Naive B cell (primary cell): ENCODE measurements at regions not wholly inside any gene's neighbourhood (a gene's known extent, or its start where the extent isn't known, plus 50 kb on each side); places are given as distances from the start of the nearest gene placed in this dataset.

Experiments
- ATAC-seq, 2 donors: fragments of 150-1000 bp; cut with Tn5 transposase; 2 replicates each; pipeline ENCODE4 v1.10.0; 2021; ENCODE audit warnings: low read depth in 2 of 2, mild to moderate bottlenecking in 2 of 2, moderate library complexity in 2 of 2
- DNase-seq: peaks from one replicate; pipeline ENCODE4 v3.0.0; 2022
- H3K27ac Mint-ChIP-seq, 6 donors: one replicate each; pipeline ENCODE4 v1.8.0; 2020 to 2022; ENCODE audit warnings: mild to moderate bottlenecking in 6 of 6, mixed read lengths in 6 of 6, moderate library complexity in 5 of 6, inconsistent platforms in 2 of 6
- H3K27me3 Mint-ChIP-seq, 3 donors: one replicate each; pipeline ENCODE4 v1.8.0; 2021 to 2022; ENCODE audit warnings: mixed read lengths in 3 of 3, mild to moderate bottlenecking in 1 of 3
- H3K36me3 Mint-ChIP-seq, 2 donors: one replicate each; pipeline ENCODE4 v1.8.0; 2020 to 2022; ENCODE audit warnings: mixed read lengths in 2 of 2, inconsistent platforms in 1 of 2, mild to moderate bottlenecking in 1 of 2
- H3K4me1 Mint-ChIP-seq, 3 donors: one replicate each; pipeline ENCODE4 v1.8.0; 2020 to 2022; ENCODE audit warnings: mixed read lengths in 3 of 3, inconsistent platforms in 1 of 3, mild to moderate bottlenecking in 1 of 3, moderate library complexity in 1 of 3
- H3K4me3 Mint-ChIP-seq, 8 donors: one replicate each; pipeline ENCODE4 v1.8.0; 2020 to 2022; ENCODE audit warnings: mild to moderate bottlenecking in 8 of 8, mixed read lengths in 8 of 8, moderate library complexity in 8 of 8, inconsistent platforms in 2 of 8
- H3K9me3 Mint-ChIP-seq, 7 donors: one replicate each; pipeline ENCODE4 v1.8.0; 2020 to 2022; ENCODE audit warnings: mixed read lengths in 7 of 7, mild to moderate bottlenecking in 5 of 7, inconsistent platforms in 2 of 7, moderate library complexity in 1 of 7

- DNase-seq (no peak), ATAC-seq (no peak)
- Mint-ChIP-seq H3K27ac (no peak overlapping the region), H3K9me3 (peaks cover 0 to 4% (median 0%) of the 10 kb centered on the region in 7 donors), H3K4me1 (no peaks in the 10 kb centered on the region), H3K36me3 (no peaks in the 10 kb centered on the region), H3K4me3 (no peak overlapping the region), H3K27me3 (no peaks in the 10 kb centered on the region)
Observed at GRCh38 chr18:69230204-69230603, 170.5 kb upstream of the DOK6 start.

- ATAC-seq (no peak), DNase-seq (no peak)
- Mint-ChIP-seq H3K4me1 (no peaks in the 10 kb centered on the region), H3K27me3 (no peaks in the 10 kb centered on the region), H3K4me3 (no peak overlapping the region), H3K36me3 (no peaks in the 10 kb centered on the region), H3K27ac (no peak overlapping the region), H3K9me3 (peaks cover 0 to 1% (median 0%) of the 10 kb centered on the region in 7 donors)
Observed at GRCh38 chr18:69233465-69234054, 167.1 kb upstream of the DOK6 start.

DNA sequence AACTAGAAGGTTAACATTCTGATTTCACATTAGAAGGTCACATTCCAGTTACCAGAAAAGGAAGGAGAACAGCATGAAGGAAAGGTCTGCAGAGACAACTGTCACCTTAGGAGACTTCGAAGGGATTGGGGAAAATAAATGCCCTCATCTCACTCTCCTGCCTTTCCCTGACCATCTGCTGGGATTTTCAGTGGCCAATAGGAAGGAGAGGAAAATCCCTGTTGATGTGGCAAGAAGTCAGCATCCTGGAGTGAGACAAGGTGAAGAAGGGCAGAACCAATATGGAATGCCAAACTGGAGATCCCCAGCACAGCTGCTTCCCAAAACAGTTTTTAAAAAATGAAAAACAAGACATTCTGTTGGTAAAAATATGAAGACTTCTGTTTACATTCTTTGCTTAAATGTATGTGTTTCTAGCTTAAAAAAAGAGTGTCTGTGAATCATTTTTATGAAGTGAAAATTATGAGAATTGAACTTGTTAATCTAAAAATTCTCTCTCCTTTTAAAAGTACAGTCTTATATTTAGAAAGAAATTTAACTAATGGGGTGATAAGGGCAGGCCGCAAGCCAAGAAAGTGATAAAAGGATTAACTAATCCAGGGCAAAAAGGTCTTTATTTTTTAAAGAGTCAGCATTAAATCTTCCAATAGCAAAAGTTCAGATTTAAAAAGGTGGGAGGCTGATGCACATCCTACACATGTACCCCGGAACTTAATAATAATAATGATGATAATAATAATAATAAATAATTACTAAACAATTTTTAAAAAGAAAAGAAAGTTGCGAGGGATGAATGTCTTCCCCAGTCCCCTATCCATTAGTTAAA, 160.6 kb upstream of the DOK6 start:
- peaks cover 0 to 3% (median 0%) of the 10 kb centered on the region in 7 donors for H3K9me3 Mint-ChIP-seq
- DNase-seq (no peak), ATAC-seq (no peak)
- no peak overlapping the region for H3K27ac Mint-ChIP-seq
- no peak overlapping the region for H3K4me3 Mint-ChIP-seq
- H3K27me3 Mint-ChIP-seq, result no peaks in the 10 kb centered on the region
- no peaks in the 10 kb centered on the region for H3K4me1 Mint-ChIP-seq
- H3K36me3 Mint-ChIP-seq, result no peaks in the 10 kb centered on the region

- H3K9me3 Mint-ChIP-seq, result peaks cover 0 to 7% (median 0%) of the 10 kb centered on the region in 7 donors
- DNase-seq (no peak), ATAC-seq (no peak)
- no peak overlapping the region for H3K27ac Mint-ChIP-seq
- H3K27me3 Mint-ChIP-seq, result no peaks in the 10 kb centered on the region
- no peaks in the 10 kb centered on the region for H3K4me1 Mint-ChIP-seq
- no peaks in the 10 kb centered on the region for H3K36me3 Mint-ChIP-seq
- H3K4me3 Mint-ChIP-seq, result no peak overlapping the region
Observed at GRCh38 chr18:69246027-69246426, 154.7 kb upstream of the DOK6 start.

DNA sequence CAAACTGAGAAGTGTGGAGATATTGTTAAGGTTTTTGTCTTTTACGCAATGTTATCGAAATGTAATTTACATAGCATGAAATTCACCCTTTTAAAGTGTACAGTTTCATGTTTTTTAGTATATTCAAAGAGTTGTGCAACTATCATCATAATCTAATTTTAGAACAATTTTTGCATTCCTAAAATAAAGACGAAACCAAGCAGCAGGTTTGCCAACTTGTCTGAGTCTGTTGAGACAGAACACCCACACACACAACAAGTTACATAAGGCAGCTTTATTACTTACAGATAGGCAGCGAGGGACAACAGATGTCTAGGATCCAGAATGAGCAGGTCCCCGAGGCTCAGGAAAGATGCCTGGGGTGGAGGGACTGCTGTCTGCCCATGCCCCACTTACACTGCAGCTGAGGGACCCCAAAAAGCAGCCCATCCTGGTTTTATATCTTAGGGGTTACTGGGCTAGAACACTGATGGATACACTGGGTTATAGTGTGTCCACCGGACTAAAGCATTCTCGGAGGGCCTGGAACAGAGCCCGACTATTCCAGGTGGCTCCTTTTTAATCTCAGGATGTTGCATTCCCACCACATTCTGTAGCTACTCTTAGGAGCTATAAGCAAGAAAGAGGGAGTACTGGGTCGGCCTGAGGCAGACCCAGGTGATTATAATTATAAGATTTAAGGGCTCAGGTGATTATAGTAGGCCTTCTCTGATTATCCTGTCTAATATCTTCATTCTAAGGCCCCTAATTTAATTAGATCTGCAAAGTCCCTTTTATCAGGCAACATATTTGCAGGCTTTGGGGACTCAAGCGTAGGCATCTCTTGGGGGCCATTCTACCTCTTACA, 150.2 kb upstream of the DOK6 start:
- Mint-ChIP-seq H3K4me3 (no peak overlapping the region), H3K27ac (no peak overlapping the region), H3K9me3 (peaks cover 0 to 7% (median 0%) of the 10 kb centered on the region in 7 donors), H3K4me1 (no peaks in the 10 kb centered on the region), H3K27me3 (no peaks in the 10 kb centered on the region), H3K36me3 (no peaks in the 10 kb centered on the region)
- DNase-seq (no peak), ATAC-seq (no peak)

- Mint-ChIP-seq H3K4me1 (no peaks in the 10 kb centered on the region), H3K4me3 (no peak overlapping the region), H3K27me3 (no peaks in the 10 kb centered on the region), H3K9me3 (peaks cover 0 to 9% (median 2%) of the 10 kb centered on the region in 7 donors), H3K36me3 (no peaks in the 10 kb centered on the region), H3K27ac (no peak overlapping the region)
- no peak for ATAC-seq
- no peak for DNase-seq
Observed at GRCh38 chr18:69257861-69258458, 142.7 kb upstream of the DOK6 start.

- no peaks in the 10 kb centered on the region for H3K27me3 Mint-ChIP-seq
- H3K36me3 Mint-ChIP-seq, result no peaks in the 10 kb centered on the region
- DNase-seq, result no peak
- no peaks in the 10 kb centered on the region for H3K4me1 Mint-ChIP-seq
- H3K4me3 Mint-ChIP-seq, result no peak overlapping the region
- no peak for ATAC-seq
- peaks cover 0 to 5% (median 2%) of the 10 kb centered on the region in 7 donors for H3K9me3 Mint-ChIP-seq
- H3K27ac Mint-ChIP-seq, result no peak overlapping the region
Observed at GRCh38 chr18:69259282-69259681, 141.4 kb upstream of the DOK6 start.

GRCh38 chr18:69261406-69261805, 139.3 kb upstream of the DOK6 start:
- ATAC-seq (no peak), DNase-seq (no peak)
- Mint-ChIP-seq H3K9me3 (peaks cover 3 to 7% (median 5%) of the 10 kb centered on the region in 7 donors), H3K27me3 (no peaks in the 10 kb centered on the region), H3K36me3 (no peaks in the 10 kb centered on the region), H3K4me1 (no peaks in the 10 kb centered on the region), H3K4me3 (no peak overlapping the region), H3K27ac (no peak overlapping the region)

DNA sequence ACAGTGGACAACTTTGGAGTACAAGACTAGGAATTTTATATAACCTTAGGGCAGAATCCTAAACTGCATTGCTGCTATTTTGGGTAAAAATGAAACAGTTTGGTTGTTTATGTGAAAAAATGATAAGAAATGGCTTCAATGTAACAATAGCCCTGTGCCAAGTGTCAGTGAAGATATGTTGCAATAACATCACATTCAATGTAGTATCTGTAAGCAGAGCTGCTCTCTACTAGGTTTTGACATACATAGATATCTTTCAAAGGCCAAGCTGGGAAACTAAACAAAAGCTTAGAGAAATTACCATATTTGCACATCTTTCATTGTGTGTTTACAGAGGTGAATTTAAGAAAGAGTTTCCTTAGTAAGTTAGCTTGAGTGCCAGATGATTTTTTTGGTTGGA, 135.0 kb upstream of the DOK6 start:
- H3K4me1 Mint-ChIP-seq, result no peaks in the 10 kb centered on the region
- no peak for ATAC-seq
- H3K36me3 Mint-ChIP-seq, result no peaks in the 10 kb centered on the region
- H3K27me3 Mint-ChIP-seq, result no peaks in the 10 kb centered on the region
- peaks cover 3 to 36% (median 7%) of the 10 kb centered on the region in 7 donors for H3K9me3 Mint-ChIP-seq
- no peak for DNase-seq
- H3K27ac Mint-ChIP-seq, result no peak overlapping the region
- no peak overlapping the region for H3K4me3 Mint-ChIP-seq

DNA sequence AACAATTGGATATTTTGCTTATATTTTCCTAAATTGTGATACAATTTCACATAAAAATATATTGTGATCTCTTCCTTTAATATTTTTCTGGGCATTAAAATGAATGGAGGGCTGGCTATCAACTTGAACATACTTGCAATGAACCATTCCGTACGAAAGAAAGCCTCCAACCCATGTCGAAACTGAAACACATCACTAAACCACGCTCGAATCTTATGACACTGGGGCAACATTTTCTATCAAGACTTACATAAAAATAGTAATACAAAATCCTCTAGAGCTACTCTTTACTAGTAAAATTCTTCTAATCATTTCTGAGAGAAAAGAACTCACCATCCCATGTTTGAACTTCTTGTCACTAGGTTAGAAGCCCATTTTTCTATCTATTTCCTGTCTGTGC, 132.8 kb upstream of the DOK6 start:
- ATAC-seq (no peak), DNase-seq (no peak)
- no peaks in the 10 kb centered on the region for H3K27me3 Mint-ChIP-seq

DNA sequence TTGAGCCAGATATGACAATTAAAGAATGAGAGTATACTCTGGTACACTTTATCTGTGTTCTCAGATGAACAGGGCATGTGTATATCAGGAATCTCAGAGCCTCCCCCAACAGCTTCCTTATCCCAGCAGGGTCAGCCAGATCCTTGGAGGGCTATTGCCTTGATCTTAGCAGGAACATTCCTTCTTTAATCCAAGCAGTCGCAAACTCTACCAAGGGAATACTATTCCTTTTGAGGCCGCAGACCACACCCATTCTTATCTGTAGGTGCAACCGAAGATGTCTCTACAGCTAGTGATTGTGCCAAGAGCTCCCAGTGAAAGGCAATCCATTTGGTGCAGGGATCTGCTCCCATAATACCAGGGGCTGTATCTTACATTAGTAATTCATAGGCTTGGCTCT, 118.3 kb upstream of the DOK6 start:
- no peaks in the 10 kb centered on the region for H3K4me1 Mint-ChIP-seq
- no peaks in the 10 kb centered on the region for H3K27me3 Mint-ChIP-seq
- DNase-seq (no peak), ATAC-seq (no peak)
- H3K27ac Mint-ChIP-seq, result no peak overlapping the region
- no peak overlapping the region for H3K4me3 Mint-ChIP-seq
- peaks cover 0 to 3% (median 0%) of the 10 kb centered on the region in 7 donors for H3K9me3 Mint-ChIP-seq
- H3K36me3 Mint-ChIP-seq, result no peaks in the 10 kb centered on the region

More for the DNA sequence above, 132.8 kb upstream of the DOK6 start:
- H3K9me3 Mint-ChIP-seq, result peaks cover 3 to 36% (median 7%) of the 10 kb centered on the region in 7 donors
- no peaks in the 10 kb centered on the region for H3K4me1 Mint-ChIP-seq
- H3K27ac Mint-ChIP-seq, result no peak overlapping the region
- H3K4me3 Mint-ChIP-seq, result no peak overlapping the region
- H3K36me3 Mint-ChIP-seq, result no peaks in the 10 kb centered on the region

DNA sequence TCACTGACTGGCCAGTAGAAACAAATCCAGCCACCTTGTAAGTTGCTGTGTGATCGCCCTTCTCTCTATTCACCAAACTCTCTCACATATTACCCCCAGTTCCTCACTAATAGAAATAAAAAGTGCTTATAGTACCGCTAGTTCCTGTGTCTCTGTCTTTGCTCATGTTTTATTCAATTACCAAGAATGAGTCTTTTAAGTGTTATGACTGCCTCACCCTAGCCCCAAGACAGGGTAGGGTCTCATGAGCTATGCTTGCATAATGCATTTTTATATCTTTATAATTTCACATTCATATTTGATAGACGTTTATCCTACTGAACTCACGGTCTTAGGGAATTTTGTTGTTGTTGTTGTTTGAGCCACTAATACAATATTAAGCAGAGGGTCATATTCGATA, 109.6 kb upstream of the DOK6 start:
- H3K27ac Mint-ChIP-seq, result no peak overlapping the region
- DNase-seq, result no peak
- H3K4me1 Mint-ChIP-seq, result no peaks in the 10 kb centered on the region
- ATAC-seq, result no peak
- no peak overlapping the region for H3K4me3 Mint-ChIP-seq
- H3K36me3 Mint-ChIP-seq, result no peaks in the 10 kb centered on the region
- H3K9me3 Mint-ChIP-seq, result peaks cover 0 to 6% (median 0%) of the 10 kb centered on the region in 7 donors
- no peaks in the 10 kb centered on the region for H3K27me3 Mint-ChIP-seq

GRCh38 chr18:69291755-69292154, 108.9 kb upstream of the DOK6 start:
- no peaks in the 10 kb centered on the region for H3K36me3 Mint-ChIP-seq
- H3K27me3 Mint-ChIP-seq, result no peaks in the 10 kb centered on the region
- no peak for DNase-seq
- H3K9me3 Mint-ChIP-seq, result peaks cover 0 to 6% (median 2%) of the 10 kb centered on the region in 7 donors
- H3K27ac Mint-ChIP-seq, result no peak overlapping the region
- no peak overlapping the region for H3K4me3 Mint-ChIP-seq
- H3K4me1 Mint-ChIP-seq, result no peaks in the 10 kb centered on the region
- ATAC-seq, result no peak
